Testis (tissue), 2 donors: ENCODE measurements at regions not wholly inside any gene's neighbourhood (a gene's known extent, or its start where the extent isn't known, plus 50 kb on each side); places are given as distances from the start of the nearest gene placed in this dataset.

ENCODE experiments used
- POLR2A ChIP-seq: fragments of 450-650 bp; IDR thresholded peaks from one replicate; pipeline ENCODE4 v1.6.1; 2017; ENCODE audit warnings: antibody characterized with exemption, mild to moderate bottlenecking, moderate library complexity
- TF ChIP-seq, protein P1 (sequence below), 3 experiments: fragments of 450-650 bp in 2 of 3; fragments of 200-600 bp in 1 of 3; sonication (generic) in 1 of 3; IDR thresholded peaks; one replicate each; pipeline ENCODE4 v1.5.1; 2016 to 2019; ENCODE audit warnings: antibody characterized with exemption in 3 of 3, mild to moderate bottlenecking in 2 of 3, moderate library complexity in 1 of 3

DNA sequence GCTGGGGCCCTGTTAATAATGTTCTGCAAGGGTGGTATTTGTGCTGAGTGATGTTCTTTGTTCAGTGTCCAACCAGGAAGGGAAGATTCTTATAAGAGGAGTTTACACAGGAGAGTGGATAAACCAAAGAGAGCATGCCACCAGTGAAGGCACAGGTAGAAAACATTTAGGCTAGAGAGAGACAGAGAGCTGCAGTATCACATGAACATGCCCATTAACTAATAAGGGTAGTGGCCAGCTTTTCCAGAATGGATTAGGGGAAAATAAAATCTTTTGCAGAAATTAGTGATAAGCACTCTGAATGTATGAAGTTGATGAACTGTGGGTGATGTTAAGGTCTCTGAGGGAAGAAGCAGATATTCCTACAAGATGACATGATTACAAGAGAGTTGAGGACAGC is 54.1 kb upstream of the PRLR start:
- TF ChIP-seq, protein P1, sequence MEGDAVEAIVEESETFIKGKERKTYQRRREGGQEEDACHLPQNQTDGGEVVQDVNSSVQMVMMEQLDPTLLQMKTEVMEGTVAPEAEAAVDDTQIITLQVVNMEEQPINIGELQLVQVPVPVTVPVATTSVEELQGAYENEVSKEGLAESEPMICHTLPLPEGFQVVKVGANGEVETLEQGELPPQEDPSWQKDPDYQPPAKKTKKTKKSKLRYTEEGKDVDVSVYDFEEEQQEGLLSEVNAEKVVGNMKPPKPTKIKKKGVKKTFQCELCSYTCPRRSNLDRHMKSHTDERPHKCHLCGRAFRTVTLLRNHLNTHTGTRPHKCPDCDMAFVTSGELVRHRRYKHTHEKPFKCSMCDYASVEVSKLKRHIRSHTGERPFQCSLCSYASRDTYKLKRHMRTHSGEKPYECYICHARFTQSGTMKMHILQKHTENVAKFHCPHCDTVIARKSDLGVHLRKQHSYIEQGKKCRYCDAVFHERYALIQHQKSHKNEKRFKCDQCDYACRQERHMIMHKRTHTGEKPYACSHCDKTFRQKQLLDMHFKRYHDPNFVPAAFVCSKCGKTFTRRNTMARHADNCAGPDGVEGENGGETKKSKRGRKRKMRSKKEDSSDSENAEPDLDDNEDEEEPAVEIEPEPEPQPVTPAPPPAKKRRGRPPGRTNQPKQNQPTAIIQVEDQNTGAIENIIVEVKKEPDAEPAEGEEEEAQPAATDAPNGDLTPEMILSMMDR (IDR thresholded peaks at IDR 0.05), result no peak
- no peak for TF ChIP-seq POLR2A
